HL-60 (cell line): ENCODE measurements at regions not wholly inside any gene's neighbourhood (a gene's known extent, or its start where the extent isn't known, plus 50 kb on each side); places are given as distances from the start of the nearest gene placed in this dataset.

ENCODE experiments used
- POLR2AphosphoS5 ChIP-seq: IDR thresholded peaks from 2 replicates; pipeline ENCODE4 v1.6.1; 2012; ENCODE audit warnings: low read depth
- TF ChIP-seq, protein P1 (sequence below): IDR thresholded peaks from one replicate; pipeline ENCODE4 v1.5.1; 2011; ENCODE audit warnings: low read length, control low read depth, inconsistent platforms; ENCODE audit not compliant: insufficient read depth

DNA sequence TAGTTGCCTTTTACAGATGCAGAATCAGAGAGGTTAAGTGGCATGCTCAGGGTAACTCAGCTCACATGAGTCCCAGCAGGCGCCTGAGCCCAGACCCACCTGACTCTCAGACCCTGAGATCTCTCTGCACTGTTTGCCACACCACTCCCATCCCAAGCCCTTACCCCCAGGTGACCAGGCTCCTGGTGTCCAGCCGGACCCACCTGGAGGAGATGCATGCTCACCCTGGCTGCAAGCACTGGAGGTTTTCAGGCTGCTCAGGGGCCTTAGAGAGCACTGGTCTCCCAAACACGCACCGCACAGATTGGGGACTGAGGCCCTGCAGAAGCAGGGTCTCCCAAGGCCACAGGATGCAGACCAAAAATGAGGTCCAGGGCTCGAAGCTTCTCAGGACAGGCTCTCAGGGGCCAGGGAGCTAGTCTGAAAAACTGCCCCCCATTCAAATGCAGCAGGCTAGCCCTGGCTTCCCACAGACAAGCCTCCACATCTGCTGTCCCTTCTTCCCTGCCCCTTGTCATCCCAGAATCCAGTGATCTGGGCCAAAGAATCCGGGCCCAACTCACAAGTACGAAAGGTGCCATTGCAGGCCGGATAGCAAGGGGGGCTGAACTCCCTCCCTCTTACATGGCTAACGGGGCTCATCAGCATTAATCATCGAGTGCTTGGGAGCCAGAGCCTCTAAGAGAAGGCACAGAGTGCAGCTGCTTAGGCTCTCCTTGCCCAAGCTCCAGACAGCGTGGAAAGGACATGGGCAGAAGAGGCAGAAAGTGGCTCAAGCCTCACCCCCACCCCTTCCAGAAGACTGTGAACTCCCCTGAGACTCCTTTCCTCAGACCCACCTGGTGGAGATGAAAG lies 90.2 kb upstream of the PRR20G start:
- TF ChIP-seq POLR2AphosphoS5, result no peak
- TF ChIP-seq, protein P1, sequence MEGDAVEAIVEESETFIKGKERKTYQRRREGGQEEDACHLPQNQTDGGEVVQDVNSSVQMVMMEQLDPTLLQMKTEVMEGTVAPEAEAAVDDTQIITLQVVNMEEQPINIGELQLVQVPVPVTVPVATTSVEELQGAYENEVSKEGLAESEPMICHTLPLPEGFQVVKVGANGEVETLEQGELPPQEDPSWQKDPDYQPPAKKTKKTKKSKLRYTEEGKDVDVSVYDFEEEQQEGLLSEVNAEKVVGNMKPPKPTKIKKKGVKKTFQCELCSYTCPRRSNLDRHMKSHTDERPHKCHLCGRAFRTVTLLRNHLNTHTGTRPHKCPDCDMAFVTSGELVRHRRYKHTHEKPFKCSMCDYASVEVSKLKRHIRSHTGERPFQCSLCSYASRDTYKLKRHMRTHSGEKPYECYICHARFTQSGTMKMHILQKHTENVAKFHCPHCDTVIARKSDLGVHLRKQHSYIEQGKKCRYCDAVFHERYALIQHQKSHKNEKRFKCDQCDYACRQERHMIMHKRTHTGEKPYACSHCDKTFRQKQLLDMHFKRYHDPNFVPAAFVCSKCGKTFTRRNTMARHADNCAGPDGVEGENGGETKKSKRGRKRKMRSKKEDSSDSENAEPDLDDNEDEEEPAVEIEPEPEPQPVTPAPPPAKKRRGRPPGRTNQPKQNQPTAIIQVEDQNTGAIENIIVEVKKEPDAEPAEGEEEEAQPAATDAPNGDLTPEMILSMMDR, result no peak
